ENCODE measurements at regions not wholly inside any gene's neighbourhood (a gene's known extent, or its start where the extent isn't known, plus 50 kb on each side); places are given as distances from the start of the nearest gene placed in this dataset.

DNA sequence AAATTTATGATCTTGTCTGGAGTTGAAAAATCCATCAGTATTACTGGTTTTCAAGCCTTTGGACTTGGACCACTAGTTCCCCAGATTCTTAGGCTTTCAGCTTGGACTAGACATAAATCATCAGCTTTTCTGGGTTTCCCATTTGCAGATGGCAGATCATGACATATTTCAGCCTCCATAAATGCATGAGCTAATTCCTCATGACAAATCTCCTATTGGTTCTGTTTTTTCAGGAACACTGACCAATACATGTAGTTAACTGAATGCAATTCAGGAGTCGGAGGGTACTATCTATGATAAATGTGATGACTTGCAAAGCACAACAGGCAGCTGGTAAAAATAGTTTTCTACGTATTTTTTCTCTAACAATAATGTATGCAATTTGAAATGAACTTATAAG is 635.6 kb downstream of the TRAM1L1 start:
- TF ChIP-seq EP300 (IDR thresholded peaks at IDR 0.05) (no peak), CTCF (IDR thresholded peaks at IDR 0.05) (no peak), POLR2A (IDR thresholded peaks at IDR 0.05) (no peak)

Measured in tibial nerve (tissue), 4 donors.